ENCODE measurements at regions not wholly inside any gene's neighbourhood (a gene's known extent, or its start where the extent isn't known, plus 50 kb on each side); places are given as distances from the start of the nearest gene placed in this dataset.

DNA sequence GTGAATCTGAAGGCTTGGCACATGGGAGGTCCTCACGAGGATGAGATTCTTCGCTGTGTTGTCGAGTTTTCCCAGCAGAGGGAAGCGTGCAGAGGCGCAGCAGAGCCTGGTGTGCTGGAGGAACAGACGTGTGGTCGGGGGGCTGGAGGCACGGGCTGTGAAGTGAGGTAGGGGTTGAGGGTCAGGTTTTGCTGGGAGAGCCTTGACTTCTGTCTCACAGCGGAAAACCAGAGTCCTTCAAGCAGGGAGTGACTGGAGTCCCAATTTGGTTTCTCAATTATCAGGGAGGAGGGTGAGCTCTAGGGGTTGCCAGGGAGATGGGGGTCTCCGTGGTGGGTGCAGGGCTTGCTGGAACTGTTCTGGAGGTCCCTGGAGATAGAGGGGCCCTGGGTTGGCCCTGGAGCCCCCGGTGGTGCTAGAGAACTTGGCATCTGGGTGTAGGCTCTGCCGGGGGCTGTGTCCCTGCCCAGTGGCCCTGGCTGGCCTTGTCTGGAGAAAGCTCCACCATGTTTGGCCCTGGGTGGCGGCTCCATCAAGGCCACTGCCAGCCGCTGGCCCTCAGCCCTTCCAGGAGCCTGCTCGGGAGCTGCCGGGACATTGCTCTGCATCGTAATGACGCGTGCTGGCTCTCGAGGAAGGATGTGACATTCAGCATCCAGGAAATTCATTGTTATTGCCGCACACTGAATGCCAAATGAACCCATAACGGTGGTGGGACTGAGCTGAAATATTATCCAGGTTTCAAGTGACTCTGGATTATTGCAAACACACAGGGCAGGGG, 215.7 kb downstream of the KIF26A start:
- TF ChIP-seq, protein P1, sequence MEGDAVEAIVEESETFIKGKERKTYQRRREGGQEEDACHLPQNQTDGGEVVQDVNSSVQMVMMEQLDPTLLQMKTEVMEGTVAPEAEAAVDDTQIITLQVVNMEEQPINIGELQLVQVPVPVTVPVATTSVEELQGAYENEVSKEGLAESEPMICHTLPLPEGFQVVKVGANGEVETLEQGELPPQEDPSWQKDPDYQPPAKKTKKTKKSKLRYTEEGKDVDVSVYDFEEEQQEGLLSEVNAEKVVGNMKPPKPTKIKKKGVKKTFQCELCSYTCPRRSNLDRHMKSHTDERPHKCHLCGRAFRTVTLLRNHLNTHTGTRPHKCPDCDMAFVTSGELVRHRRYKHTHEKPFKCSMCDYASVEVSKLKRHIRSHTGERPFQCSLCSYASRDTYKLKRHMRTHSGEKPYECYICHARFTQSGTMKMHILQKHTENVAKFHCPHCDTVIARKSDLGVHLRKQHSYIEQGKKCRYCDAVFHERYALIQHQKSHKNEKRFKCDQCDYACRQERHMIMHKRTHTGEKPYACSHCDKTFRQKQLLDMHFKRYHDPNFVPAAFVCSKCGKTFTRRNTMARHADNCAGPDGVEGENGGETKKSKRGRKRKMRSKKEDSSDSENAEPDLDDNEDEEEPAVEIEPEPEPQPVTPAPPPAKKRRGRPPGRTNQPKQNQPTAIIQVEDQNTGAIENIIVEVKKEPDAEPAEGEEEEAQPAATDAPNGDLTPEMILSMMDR (IDR thresholded peaks at IDR 0.05), result no peak

DNA sequence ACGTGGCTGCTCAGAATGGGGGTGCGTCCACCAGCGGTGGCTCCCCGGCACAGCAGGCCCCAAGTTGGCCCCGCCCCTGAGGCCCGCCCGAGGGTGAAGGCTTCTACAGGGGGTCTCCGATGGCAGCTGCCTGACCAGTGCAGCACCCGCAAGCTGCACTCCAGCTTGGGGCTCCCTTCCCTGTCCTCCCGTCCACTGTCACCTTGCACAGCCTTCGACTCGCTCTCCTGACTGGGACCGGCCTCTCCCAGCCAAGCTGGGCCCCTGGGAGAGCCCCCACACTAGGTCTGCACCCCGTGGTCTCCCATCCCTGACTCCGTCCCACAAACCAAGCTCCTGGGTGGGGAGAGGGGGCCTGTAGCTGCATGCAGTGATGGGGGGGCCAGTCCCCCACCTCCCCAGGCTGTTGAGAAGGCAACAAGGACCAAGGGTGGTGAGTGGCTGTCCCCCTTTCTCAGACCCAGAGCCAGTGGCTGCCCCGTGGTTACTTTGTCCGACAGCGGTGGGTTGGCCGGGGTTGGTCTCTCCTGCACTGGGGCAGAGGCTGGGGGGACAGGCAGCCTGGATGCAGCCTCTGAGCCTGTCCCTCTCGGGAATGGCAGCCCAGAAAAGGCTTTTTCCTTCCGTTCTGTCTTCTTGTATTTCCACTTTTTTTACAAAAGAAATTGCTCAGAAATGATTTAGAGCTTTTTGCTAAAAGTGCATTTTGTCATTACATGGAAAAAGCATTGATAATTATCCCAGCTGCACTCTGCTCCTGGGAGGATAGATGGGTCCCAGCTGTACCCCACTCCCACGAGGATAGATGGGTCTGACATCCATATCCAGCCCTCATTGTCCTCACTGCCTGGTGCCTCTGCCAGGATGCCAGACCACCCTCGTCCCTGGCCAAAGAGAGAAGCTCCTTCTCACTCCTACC, 217.0 kb downstream of the KIF26A start:
- TF ChIP-seq, protein P1 (IDR thresholded peaks at IDR 0.05), result no peak

DNA sequence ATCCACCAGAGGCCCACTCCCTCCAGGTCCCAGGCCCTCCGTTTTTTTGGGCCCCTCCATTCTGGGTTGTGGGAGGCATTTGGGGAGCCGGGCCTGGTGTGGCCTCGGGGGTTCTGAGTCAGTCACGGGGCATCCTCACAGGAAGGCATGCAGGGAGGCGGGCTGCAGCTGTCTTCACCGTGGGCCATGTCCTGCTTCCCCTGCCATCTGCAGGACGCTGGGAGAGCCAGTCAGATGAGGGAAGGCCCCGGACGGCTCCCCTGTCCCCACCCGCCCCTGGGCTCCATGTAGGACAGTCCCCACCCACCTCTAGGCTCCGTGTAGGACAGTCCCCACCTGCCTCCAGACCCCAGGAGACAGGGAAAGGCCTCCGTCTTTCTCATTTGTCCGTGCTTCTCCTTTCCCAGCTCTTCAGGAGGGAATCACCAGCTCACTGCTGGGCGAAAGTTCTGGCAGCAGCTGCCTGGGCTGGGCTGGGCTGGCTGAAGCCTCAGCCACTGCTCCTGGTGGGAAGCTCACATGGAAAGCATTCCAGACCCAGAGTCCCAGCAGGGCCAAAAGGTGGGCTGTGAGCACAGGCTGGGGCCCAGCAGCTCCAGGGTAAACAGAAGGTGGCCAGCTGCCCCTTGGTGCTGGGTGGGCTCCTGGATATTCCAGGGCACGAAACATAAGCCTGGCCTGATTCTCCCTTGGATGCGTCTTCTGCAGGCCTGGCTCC, 217.8 kb downstream of the KIF26A start:
- TF ChIP-seq, protein P1 (IDR thresholded peaks at IDR 0.05), result no peak

DNA sequence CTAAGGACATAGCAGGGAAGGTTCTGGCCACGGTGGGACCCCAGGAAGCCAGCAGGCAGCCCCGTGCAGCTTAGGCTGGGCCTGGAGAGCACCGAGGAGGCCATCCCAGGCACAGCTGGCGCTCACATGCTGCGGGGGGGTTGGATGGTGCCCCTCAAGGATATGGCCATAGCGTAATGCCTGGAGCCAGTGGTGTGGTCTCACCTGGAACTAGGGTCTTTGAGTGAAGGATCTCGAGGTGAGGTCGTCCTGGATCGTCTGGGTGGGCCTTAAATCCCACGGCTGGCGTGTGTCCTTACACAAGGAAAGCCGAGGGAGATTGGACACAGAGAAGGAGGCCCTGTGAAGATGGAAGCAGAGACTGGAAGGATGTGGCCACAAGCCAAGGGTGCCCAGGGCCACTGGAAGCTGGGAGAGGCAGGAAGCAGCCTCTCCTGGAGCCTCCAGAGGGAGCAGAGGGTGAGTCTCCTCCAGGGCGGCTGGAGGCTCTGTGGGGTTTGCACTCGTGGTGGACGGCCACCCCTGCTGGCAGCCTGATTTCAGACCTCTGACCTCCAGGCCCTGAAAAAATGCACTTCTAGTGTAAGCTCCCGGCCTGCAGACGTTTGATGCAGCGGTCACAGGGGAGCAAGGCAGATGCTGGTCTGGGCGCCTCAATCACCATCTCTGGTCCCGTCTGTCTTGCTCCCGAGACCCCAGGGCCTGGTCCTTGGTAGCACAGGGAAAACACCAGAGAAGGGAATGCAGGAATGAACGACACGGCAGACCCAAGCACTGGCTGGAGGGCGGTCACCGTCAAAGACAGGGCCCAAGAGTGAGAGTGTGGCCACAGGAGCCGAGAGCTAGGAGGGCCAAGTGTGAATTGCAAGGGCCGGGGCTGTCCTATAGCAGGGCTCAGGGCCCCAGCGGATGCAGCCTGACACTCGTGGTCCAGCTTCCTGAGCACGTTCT, 218.6 kb downstream of the KIF26A start:
- TF ChIP-seq, protein P1 (IDR thresholded peaks at IDR 0.05), result no peak

DNA sequence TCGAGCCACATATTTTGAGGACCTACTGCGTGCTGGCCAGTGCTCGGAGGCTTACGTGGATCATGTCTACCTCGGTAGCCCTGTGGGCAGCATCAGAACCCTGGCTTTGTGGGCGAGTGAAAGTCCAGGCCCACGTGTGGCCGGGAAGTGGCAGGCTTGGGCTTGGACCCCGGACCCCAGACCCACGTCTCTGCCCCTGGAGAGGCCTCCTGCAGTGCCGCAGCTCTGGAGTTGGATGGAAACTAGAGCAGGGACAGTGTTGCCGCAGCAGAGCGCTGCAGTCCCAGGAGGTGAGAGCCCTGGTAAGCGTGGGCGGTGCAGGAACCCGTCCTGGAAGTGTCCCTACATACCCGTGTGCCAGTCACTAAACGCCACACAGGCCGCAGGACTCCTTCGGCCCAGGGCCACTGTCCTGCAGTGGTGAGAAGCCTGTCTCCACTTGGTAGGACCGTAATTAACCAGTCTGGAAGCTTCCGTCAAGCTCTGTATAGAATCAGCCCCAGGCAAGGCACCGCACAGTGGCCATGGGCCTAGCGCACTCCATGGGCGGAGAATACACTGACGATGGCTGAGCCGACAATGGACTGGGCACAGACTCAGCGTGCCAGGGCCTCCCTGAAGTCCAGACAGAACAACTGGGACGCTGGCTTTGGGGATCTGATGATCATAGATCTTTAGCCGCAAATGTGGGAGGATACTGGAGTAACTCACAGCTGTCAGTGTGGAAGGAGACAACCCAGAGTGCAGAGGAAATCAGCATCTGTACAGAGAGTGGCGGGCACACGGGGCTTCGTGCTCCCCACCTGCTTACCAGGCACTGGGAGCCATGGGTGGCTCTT, 219.5 kb downstream of the KIF26A start:
- TF ChIP-seq, protein P1 (IDR thresholded peaks at IDR 0.05), result no peak

DNA sequence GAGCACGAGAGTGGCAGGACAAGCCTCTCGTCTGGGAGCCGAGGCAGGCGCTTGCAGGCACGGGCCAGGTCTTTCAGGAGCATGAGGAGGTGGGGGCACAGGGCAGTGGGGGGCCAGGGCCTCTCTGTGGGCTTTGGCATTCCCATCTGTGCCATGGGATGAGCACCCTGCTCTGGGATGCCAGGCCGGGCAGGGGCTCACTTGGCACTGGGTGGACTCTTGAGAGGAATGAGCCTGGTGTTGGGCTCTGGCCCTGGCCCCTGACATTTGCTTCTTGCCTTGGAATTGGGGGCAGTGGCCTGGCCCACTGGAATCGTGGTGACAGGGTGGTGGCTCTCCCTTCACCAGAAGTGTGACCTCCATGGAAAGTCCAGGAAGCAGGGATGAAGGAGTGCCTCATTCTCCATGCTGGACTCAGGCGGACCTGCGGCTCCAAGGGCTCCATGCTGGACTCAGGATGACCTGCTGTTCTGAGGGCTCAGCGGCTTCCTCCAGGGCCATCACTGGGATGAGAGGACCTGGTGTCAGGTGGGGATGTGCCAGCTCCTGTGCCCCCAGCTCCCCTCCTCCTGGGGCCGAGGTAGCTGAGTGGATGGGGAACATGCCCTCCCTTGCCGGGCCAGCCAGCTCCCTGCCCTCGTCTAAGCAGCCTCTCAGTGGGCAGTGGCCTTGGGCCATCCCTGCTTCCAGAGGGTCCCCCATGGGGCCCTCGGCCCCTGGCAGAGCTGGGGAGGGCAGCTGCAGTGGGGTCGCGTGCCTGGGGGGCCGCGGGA, 220.3 kb downstream of the KIF26A start:
- TF ChIP-seq, protein P1 (IDR thresholded peaks at IDR 0.05), result no peak

Measured in LNCAP (cell line).